Adrenal gland (tissue), 9 donors: ENCODE measurements at regions not wholly inside any gene's neighbourhood (a gene's known extent, or its start where the extent isn't known, plus 50 kb on each side); places are given as distances from the start of the nearest gene placed in this dataset.

Experiments
- DNase-seq, 7 donors: peaks; one replicate each; pipeline ENCODE4 v3.0.0-alpha.2; 2019 to 2020
- H3K27ac ChIP-seq, 5 donors: fragments of 200-600 bp; sonication (generic) in 4 of 5; 1 replicate in 3 of 5; 2 replicates in 2 of 5; pipeline versions ENCODE4 v1.5.1 to v1.8.0; 2016 to 2020; ENCODE audit warnings: mild to moderate bottlenecking in 1 of 5
- H3K27me3 ChIP-seq: fragments of 200-600 bp; 2 replicates; pipeline ENCODE4 v1.8.0; 2021
- H3K36me3 ChIP-seq, 2 donors: fragments of 200-600 bp; replicated peaks in 1 of 2; 1 replicate in 1 of 2; 2 replicates in 1 of 2; pipeline versions ENCODE4 v1.5.1 to v1.8.0; 2018 to 2022
- H3K4me1 ChIP-seq, 2 donors: fragments of 200-600 bp; replicated peaks in 1 of 2; 1 replicate in 1 of 2; 2 replicates in 1 of 2; pipeline versions ENCODE4 v1.5.1 to v1.8.0; 2018 to 2021
- H3K4me3 ChIP-seq, 4 donors: fragments of 200-600 bp; sonication (generic) in 3 of 4; one replicate each; pipeline ENCODE4 v1.5.1; 2016 to 2018
- H3K9me3 ChIP-seq, 3 donors: fragments of 200-600 bp; sonication (generic) in 1 of 3; replicated peaks in 1 of 3; 1 replicate in 2 of 3; 2 replicates in 1 of 3; pipeline versions ENCODE4 v1.5.1 to v1.8.0; 2016 to 2021
- POLR2A ChIP-seq, 2 donors: fragments of 450-650 bp; IDR thresholded peaks; one replicate each; pipeline ENCODE4 v1.6.1; 2017; ENCODE audit warnings: antibody characterized with exemption in 2 of 2, mild to moderate bottlenecking in 2 of 2, moderate library complexity in 1 of 2
- WGBS, 4 donors: extraction: QIAGEN DNeasy Blood & Tissue Kit in 2 of 4; methylation state at CpG; one replicate each; pipeline versions ENCODE4 v1.1.5 to v1.1.7; 2013 to 2017; 5-methylcytosine and 5-hydroxymethylcytosine counted together
- intact Hi-C, 2 donors: fragments of 100-400 bp; cut with DNase I; formaldehyde crosslinking; loops; one replicate each; pipeline versions ENCODE4 v1.14.1 to v1.15.0; 2022 to 2023
- TF ChIP-seq, protein P1 (sequence below), 6 experiments: fragments of 450-650 bp in 4 of 6; fragments of 200-600 bp in 2 of 6; sonication (generic) in 1 of 6; IDR thresholded peaks; 1 replicate in 5 of 6; 2 replicates in 1 of 6; pipeline versions ENCODE4 v1.5.1 to v1.8.0; 2016 to 2021; ENCODE audit warnings: antibody characterized with exemption in 6 of 6, mild to moderate bottlenecking in 2 of 6, moderate library complexity in 1 of 6
- donor health status: healthy with polysubstance abuse.
- donor health status: Bipolar disorder and iron deficiency.
- donor health status: DM: yes; HTN: yes; CAD: no.
- donor health status: DM: no; HTN: no; CAD: no.
- donor health status: DM: no; HTN: no; CAD: no.

DNA sequence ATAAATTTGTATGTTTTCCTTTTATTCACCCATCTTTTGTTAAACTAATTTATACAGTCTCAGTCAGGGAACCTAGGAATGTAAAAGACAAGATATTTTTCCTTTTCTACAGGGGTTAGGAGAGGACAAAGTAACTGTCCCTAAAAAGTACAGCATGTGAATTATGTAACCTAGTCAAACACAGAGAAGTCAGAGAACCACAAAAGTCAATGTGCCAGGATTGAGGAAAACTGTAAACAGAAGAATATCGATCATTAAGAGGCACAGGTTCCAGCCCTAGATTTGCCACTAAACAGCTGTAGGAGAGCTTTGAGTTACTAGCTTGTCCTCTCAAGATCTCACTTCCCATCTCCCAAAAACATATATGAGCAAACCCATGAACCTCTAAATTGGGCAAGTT lies 550.9 kb upstream of the FAT3 start:
- Histone ChIP-seq H3K4me3 (no peak overlapping the region), H3K36me3 (no peaks in the 10 kb centered on the region), H3K27me3 (no peaks in the 10 kb centered on the region), H3K27ac (no peak overlapping the region), H3K9me3 (no peaks in the 10 kb centered on the region), H3K4me1 (no peaks in the 10 kb centered on the region)
- intact Hi-C loops: no loop called here
- WGBS, 4 donors: 68 to 79% (median 74%) methylated on average over 1 of the region's 1 CpG
- TF ChIP-seq, protein P1, sequence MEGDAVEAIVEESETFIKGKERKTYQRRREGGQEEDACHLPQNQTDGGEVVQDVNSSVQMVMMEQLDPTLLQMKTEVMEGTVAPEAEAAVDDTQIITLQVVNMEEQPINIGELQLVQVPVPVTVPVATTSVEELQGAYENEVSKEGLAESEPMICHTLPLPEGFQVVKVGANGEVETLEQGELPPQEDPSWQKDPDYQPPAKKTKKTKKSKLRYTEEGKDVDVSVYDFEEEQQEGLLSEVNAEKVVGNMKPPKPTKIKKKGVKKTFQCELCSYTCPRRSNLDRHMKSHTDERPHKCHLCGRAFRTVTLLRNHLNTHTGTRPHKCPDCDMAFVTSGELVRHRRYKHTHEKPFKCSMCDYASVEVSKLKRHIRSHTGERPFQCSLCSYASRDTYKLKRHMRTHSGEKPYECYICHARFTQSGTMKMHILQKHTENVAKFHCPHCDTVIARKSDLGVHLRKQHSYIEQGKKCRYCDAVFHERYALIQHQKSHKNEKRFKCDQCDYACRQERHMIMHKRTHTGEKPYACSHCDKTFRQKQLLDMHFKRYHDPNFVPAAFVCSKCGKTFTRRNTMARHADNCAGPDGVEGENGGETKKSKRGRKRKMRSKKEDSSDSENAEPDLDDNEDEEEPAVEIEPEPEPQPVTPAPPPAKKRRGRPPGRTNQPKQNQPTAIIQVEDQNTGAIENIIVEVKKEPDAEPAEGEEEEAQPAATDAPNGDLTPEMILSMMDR (IDR thresholded peaks at IDR 0.05): no peak
- TF ChIP-seq POLR2A (IDR thresholded peaks at IDR 0.05): no peak
- no peak for DNase-seq

DNA sequence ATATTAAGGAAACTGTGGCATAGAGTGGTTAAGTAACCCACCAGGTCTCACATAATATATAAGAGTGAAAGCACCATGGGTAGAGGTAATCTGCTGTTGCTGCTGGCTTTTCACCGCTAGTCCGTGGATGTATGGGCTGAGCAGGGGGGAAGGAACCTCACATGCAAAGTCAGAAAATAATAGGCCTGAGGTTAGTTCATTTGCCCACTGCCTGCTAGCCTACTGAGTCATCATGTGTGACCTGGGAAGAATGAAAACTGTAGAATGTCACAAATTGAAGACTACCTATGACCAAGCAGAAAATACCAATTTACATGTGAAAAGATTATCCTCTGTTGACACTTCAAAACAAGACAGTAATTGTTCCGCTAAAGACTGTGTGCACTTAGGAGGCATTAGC lies 560.1 kb upstream of the FAT3 start:
- 76 to 83% (median 80%) methylated on average over 3 of the region's 3 CpGs for WGBS, 4 donors
- Histone ChIP-seq H3K9me3 (no peaks in the 10 kb centered on the region), H3K27ac (no peak overlapping the region), H3K27me3 (no peaks in the 10 kb centered on the region), H3K4me1 (no peaks in the 10 kb centered on the region), H3K36me3 (no peaks in the 10 kb centered on the region), H3K4me3 (no peak overlapping the region)
- intact Hi-C loops: no loop called here
- no peak for TF ChIP-seq POLR2A (IDR thresholded peaks at IDR 0.05)
- TF ChIP-seq, protein P1 (IDR thresholded peaks at IDR 0.05): no peak
- DNase-seq: no peak

DNA sequence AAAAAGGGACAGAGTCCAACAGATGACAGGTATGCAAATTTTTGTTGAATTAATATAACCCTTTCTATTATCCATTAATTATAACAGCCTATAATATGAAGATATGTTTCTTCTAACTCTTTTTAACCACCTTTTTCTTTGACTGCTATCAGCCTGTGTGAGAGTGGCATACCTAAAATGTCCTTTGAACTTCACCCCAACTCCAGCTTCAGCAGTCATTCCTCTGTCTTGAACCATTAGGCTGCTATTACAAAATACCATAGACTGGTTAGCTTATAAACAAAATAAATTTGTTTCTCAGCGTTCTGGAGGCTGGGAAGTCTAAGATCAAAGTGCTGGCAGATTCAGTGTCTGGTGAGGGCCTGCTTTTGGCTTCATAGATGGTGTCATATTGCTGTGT lies 564.6 kb upstream of the FAT3 start:
- no peak for TF ChIP-seq POLR2A (IDR thresholded peaks at IDR 0.05)
- 34 to 74% (median 50%) methylated on average over 1 of the region's 1 CpG for WGBS, 4 donors
- Histone ChIP-seq H3K27ac (no peak overlapping the region), H3K4me3 (no peak overlapping the region), H3K36me3 (no peaks in the 10 kb centered on the region), H3K9me3 (no peaks in the 10 kb centered on the region), H3K4me1 (no peaks in the 10 kb centered on the region), H3K27me3 (no peaks in the 10 kb centered on the region)
- intact Hi-C loops: no loop called here
- DNase-seq: no peak

DNA sequence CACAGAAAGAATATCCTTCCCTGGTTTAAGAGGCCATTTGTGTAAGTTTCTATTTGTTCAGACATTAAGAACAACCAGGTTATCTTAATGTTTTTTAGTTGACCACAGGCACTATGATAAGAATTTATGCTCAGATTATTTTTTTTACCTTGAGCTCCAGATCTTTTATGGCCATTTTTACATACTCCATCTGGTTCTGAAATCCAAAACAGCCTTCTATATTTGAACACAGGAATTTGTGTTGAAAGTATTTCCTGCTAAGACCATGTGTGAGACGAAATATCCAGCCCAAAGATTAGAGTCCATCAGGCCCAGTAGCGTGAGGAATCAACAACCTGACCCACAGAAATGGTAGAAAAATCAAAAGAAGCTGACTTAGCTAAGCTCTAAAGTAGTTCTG lies 569.9 kb upstream of the FAT3 start:
- TF ChIP-seq POLR2A (IDR thresholded peaks at IDR 0.05): no peak
- TF ChIP-seq, protein P1 (IDR thresholded peaks at IDR 0.05): no peak
- Histone ChIP-seq H3K27me3 (no peaks in the 10 kb centered on the region), H3K4me3 (no peak overlapping the region), H3K4me1 (no peaks in the 10 kb centered on the region), H3K9me3 (no peaks in the 10 kb centered on the region), H3K36me3 (no peaks in the 10 kb centered on the region), H3K27ac (no peak overlapping the region)
- 55 to 65% (median 60%) methylated on average over 2 of the region's 2 CpGs for WGBS, 4 donors
- intact Hi-C loops: no loop called here
- no peak for DNase-seq

DNA sequence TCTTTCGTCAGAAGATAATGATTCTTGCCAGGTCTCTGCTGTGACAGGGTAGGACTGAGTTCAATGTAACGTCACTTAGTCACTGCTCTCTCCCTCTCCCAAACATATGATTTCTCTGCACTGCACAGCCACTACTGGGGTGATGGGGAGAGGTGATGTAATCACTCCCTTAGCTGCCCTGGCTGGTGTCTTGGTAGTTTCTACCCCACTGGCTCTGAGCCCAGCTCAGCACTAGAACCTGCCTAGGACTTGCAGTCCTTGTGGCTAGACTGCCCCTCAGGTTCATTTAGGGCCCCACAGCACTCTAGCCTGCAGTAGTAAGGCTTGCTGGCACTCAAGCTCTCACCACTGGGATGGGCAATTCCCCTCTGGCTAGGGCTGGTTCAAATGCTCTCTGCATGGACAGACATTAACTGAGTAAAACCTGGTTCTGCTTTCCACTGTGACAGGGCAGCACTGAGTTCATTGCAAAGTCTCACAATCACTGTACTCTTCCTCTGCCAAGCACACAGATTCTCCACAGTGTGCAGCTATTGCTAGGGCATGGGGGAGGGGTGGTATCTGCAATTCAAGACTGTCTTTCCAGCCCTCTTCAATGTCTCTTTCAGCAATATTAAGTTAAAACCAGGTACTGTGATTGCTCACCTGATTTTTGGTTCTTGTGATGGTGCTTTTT lies 571.4 kb upstream of the FAT3 start:
- DNase-seq: no peak
- H3K27ac ChIP-seq: no peak overlapping the region
- TF ChIP-seq, protein P1 (IDR thresholded peaks at IDR 0.05): no peak
- TF ChIP-seq POLR2A (IDR thresholded peaks at IDR 0.05): no peak
- no peaks in the 10 kb centered on the region for H3K4me1 ChIP-seq
- H3K36me3 ChIP-seq: no peaks in the 10 kb centered on the region
- H3K9me3 ChIP-seq: no peaks in the 10 kb centered on the region
- H3K4me3 ChIP-seq: no peak overlapping the region
- intact Hi-C loops: no loop called here
- WGBS, 4 donors: 75 to 83% (median 80%) methylated on average over 2 of the region's 2 CpGs
- no peaks in the 10 kb centered on the region for H3K27me3 ChIP-seq
